Nucleus accumbens (tissue), 56 donors: ENCODE measurements at regions not wholly inside any gene's neighbourhood (a gene's known extent, or its start where the extent isn't known, plus 50 kb on each side); places are given as distances from the start of the nearest gene placed in this dataset.
"Not testable (repeated sequence)": the region's sequence is repeated elsewhere in the genome, so short reads cannot be mapped to it uniquely, and the experiment has no call there.

Source experiments
- DNase-seq, 56 donors: peaks; one replicate each; lab custom pipeline; 2025; lab: John Stamatoyannopoulos, UW

DNA sequence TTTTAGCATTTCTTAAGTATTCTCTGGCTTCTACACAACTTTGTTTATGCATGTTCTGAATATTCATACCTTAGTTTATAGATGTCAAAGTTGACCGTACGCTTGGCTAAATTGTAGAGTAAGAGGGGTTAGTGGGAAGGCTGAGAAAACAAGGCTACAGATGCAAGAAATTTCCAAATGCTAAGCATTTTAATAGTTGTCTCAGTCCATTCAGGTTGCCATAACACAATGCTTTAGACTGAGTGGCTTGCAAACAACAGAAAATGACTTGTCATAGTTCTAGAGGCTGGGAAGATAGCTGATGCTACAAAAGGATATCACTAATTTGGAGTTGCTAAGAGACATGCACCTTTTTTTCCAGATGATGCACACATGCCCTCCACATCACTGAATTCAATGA is 53.0 kb upstream of the C1QTNF3 start:
- not testable (repeated sequence) for DNase-seq

- not testable (repeated sequence) for DNase-seq
Observed at GRCh38 chr5:34099891-34100290, 56.9 kb upstream of the C1QTNF3 start.

GRCh38 chr5:34101567-34101966 is 58.6 kb upstream of the C1QTNF3 start:
- not testable (repeated sequence) for DNase-seq

DNA sequence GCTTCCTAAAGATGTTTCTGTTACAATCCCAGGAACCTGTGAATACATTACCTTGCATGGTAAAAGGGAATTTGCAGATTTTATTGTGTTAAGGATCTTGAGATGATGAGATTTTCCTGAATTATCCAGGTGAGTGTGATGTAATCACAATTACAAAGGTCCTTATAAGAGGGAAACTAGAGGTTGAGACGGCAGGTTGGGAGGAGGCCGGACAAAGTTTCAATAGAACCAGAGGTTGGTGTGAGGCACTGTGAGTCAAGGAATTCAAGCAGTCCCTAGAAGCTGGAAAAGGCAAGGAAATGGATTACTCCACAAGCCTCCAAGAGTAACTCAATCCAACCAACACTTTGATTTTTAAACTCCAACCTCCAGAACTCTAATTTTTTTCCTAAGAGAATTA is 65.9 kb upstream of the C1QTNF3 start:
- DNase-seq: not testable (repeated sequence)

DNA sequence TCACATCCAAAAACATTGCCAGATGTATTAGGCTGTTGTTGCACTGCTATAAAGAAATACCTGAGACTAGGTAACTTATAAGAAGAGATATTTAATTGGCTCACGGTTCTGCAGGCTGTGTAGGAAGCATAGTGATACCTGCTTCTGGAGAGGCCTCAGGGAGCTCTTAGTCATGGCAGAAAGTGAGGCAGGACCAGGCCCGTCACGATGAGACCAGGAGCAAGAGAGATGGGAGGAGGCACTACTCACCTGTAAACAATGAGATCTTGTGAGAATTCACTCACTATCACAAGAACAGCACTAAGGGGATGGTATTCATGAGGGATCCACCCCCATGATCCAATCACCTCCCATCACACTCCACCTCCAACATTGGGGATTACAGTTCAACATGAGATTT is 81.3 kb upstream of the C1QTNF3 start:
- not testable (repeated sequence) for DNase-seq

- not testable (repeated sequence) for DNase-seq
Observed at GRCh38 chr5:34125354-34125753, 82.3 kb upstream of the C1QTNF3 start.

- not testable (repeated sequence) for DNase-seq
Observed at GRCh38 chr5:34126741-34127140, 83.7 kb upstream of the C1QTNF3 start.

GRCh38 chr5:34127818-34128217 is 84.8 kb upstream of the C1QTNF3 start:
- not testable (repeated sequence) for DNase-seq

DNA sequence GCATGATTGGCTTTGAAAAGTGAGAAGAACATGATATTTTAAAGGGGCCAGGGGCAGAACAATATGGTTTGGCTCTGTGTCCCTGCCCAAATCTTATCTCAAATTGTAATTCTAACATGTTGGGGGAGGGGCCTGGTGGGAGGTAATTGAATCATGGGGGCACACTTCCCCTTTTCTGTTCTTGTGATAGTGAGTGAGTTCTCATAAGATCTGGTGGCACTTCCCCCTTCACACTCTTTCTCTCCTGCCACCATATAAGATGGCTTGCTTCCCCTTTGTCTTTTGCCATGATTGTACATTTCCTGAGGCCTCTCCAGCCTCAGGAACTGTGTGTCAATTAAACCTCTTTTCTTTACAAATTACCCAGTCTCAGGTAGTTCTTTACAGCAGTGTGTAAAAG is 85.9 kb upstream of the C1QTNF3 start:
- not testable (repeated sequence) for DNase-seq

GRCh38 chr5:34154988-34155387 is 112.0 kb upstream of the C1QTNF3 start:
- not testable (repeated sequence) for DNase-seq

- DNase-seq: not testable (repeated sequence)
Observed at GRCh38 chr5:34156703-34157414, 113.8 kb upstream of the C1QTNF3 start.

DNA sequence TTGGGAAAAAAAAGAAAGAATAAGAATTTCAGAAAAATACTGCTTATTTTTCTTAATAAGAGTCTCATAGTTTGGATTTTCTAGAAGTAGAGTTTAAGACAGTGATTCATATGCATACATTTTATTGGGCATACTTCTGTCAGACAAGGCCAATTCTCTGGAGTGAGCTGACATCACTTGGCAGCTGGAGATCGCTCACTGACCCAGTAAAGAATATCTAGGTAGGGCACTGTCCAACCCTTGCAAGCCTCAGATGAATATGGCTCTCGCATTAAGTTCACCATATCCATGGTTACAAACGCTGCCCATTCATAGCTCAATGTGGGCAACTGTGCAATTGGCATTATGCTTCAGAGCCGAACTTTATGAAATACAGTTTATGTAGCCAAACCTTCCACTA is 117.9 kb upstream of the C1QTNF3 start:
- DNase-seq: not testable (repeated sequence)

GRCh38 chr5:34171398-34171797 is 128.4 kb upstream of the C1QTNF3 start:
- DNase-seq: not testable (repeated sequence)

DNA sequence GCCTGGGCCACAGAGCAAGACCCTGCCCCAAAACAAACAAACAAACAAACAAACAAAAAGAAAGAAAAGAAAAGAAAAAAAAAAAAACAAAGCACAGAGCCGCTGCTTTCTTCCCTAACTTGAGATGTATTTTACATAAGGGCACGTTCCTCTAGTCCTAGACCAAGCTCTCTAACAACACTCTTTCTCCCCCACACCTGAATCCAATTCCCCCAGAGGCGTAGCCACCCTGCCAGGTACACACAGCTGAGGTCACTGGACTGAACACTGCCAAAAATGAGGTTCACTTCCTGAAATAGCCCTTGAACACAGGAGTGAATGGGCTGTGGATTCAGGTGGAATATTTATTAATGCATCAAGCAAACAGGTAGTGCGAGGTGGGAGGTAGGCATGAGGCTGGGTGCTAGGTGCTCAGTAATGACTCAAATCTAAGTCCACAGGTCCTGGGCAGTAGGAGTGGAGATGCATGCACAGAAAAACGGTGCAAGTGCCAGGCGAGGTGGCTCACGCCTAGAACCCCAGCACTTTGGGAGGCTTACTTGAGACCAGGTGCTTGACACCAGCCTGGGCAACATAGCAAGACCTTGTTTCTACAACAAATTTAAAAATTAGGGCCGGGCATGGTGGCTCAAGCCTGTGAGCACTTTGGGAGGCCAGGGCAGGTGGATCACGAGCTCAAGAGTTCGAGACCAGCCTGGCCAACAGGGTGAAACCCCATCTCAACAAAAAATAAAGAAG is 136.6 kb upstream of the C1QTNF3 start:
- not testable (repeated sequence) for DNase-seq

GRCh38 chr5:34180225-34180624 is 137.2 kb upstream of the C1QTNF3 start:
- not testable (repeated sequence) for DNase-seq

- not testable (repeated sequence) for DNase-seq
Observed at GRCh38 chr5:34180940-34181614, 138.1 kb upstream of the C1QTNF3 start.

DNA sequence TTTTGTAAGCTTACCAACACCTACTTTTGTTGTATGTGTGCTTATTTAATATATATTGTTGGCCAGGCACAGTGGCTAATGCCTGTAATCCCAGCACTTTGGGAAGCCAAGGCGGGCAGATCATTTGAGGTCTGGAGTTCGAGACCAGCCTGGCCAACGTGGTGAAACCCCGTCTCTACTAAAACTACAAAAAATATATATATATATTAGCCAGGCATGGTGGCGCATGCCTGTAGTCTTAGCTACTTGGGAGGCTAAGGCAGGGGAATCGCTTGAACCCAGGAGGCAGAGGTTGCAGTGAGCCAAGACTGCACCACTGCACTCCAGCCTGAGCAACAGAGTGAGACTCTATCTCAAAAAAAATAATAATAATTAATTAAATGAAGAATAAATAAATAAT is 142.0 kb upstream of the C1QTNF3 start:
- not testable (repeated sequence) for DNase-seq

- not testable (repeated sequence) for DNase-seq
Observed at GRCh38 chr5:34185572-34185971, 142.6 kb upstream of the C1QTNF3 start.

GRCh38 chr5:34186108-34186507 is 143.1 kb upstream of the C1QTNF3 start:
- DNase-seq: not testable (repeated sequence)

DNA sequence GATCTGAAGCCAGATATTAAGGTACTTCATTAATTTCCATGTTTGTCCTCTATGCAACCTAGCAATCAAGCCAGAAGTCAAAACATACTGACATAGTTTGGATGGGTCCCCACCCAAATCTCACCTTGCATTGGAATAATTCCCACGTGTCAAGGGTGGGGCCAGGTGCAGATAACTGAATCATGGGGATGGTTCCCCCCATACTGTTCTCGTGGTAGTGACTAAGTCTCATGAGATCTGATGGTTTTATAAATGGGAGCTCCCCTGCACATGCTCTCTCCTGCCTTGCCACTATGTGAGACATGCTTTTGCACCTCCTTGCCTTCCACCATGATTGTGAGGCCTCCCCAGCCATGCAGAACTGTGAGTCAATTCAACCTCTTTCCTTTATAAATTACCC is 143.9 kb upstream of the C1QTNF3 start:
- not testable (repeated sequence) for DNase-seq

DNA sequence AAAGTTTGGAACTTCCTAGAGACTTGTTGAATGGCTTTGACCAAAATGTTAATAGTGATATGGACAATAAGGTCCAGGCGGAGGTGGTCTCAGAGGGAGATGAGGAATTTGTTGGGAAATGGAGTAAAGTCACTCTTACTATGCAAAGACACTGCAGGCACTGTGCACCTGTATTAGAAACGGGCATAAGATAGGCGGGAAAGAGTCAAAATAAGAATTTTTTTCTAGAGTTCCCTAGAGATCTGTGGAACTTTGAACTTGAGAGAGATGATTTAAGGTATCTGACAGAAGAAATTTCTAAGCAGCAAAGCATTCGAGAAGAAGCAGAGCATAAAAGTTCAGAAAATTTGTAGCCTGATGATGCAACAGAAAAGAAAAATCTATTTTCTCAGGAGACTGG is 144.4 kb upstream of the C1QTNF3 start:
- not testable (repeated sequence) for DNase-seq
